GM23248 (cell line): ENCODE measurements at regions not wholly inside any gene's neighbourhood (a gene's known extent, or its start where the extent isn't known, plus 50 kb on each side); places are given as distances from the start of the nearest gene placed in this dataset.

Experiments
- DNase-seq: peaks from one replicate; pipeline ENCODE4 v3.0.0-alpha.2; 2015
- H2AFZ ChIP-seq: fragments of 200-600 bp; sonication (generic); 2 replicates; pipeline ENCODE4 v1.6.1; 2016; ENCODE audit warnings: antibody characterized with exemption
- H3F3A ChIP-seq: fragments of 200-600 bp; sonication (generic); 2 replicates; pipeline ENCODE4 v1.6.1; 2016; ENCODE audit warnings: mild to moderate bottlenecking, antibody characterized with exemption, mixed run types; ENCODE audit not compliant: insufficient read depth
- H3K27ac ChIP-seq: fragments of 200-600 bp; sonication (generic); 2 replicates; pipeline ENCODE4 v1.5.1; 2016; ENCODE audit warnings: mild to moderate bottlenecking
- H3K27me3 ChIP-seq: fragments of 200-600 bp; sonication (generic); replicated peaks from 2 replicates; pipeline ENCODE4 v1.6.1; 2016; ENCODE audit warnings: mild to moderate bottlenecking; ENCODE audit not compliant: insufficient read depth
- H3K36me3 ChIP-seq: fragments of 200-600 bp; sonication (generic); 2 replicates; pipeline ENCODE4 v1.6.1; 2016; ENCODE audit warnings: low read depth, mild to moderate bottlenecking
- H3K4me1 ChIP-seq: fragments of 200-600 bp; sonication (generic); 2 replicates; pipeline ENCODE4 v1.6.1; 2016; ENCODE audit warnings: mild to moderate bottlenecking; ENCODE audit not compliant: insufficient read depth
- H3K4me2 ChIP-seq: fragments of 200-600 bp; sonication (generic); one replicate; pipeline ENCODE4 v1.6.1; 2016; ENCODE audit warnings: mild to moderate bottlenecking; ENCODE audit not compliant: unreplicated experiment
- H3K4me3 ChIP-seq: fragments of 200-600 bp; sonication (generic); 2 replicates; pipeline ENCODE4 v1.5.1; 2016; ENCODE audit warnings: mild to moderate bottlenecking
- H3K79me2 ChIP-seq: fragments of 200-600 bp; sonication (generic); 2 replicates; pipeline ENCODE4 v1.6.1; 2016; ENCODE audit warnings: mild to moderate bottlenecking; ENCODE audit not compliant: insufficient read depth
- H3K9ac ChIP-seq: fragments of 200-600 bp; sonication (generic); 2 replicates; pipeline ENCODE4 v1.6.1; 2016; ENCODE audit warnings: mild to moderate bottlenecking
- H3K9me2 ChIP-seq: fragments of 200-600 bp; sonication (generic); 2 replicates; pipeline ENCODE4 v1.6.1; 2016; ENCODE audit warnings: mixed run types, mild to moderate bottlenecking, moderate library complexity; ENCODE audit not compliant: insufficient read depth
- H3K9me3 ChIP-seq: fragments of 200-600 bp; sonication (generic); one replicate; pipeline ENCODE4 v1.6.1; 2017; ENCODE audit warnings: low read depth
- H4K20me1 ChIP-seq: fragments of 200-600 bp; sonication (generic); 2 replicates; pipeline ENCODE4 v1.6.0; 2016; ENCODE audit not compliant: insufficient read depth
- EZH2 ChIP-seq: fragments of 200-600 bp; sonication (generic); IDR thresholded peaks from 2 replicates; pipeline ENCODE4 v1.6.1; 2018; ENCODE audit warnings: antibody characterized with exemption, mild to moderate bottlenecking; ENCODE audit not compliant: insufficient read depth, poor library complexity, severe bottlenecking
- EZH2phosphoT487 ChIP-seq: fragments of 200-600 bp; sonication (generic); IDR thresholded peaks from 2 replicates; pipeline ENCODE4 v1.6.1; 2018; ENCODE audit warnings: antibody characterized with exemption, moderate library complexity, mild to moderate bottlenecking, low read depth; ENCODE audit not compliant: insufficient read depth
- WGBS, 2 experiments: methylation state at CpG; one replicate each; pipeline ENCODE4 v1.1.6; 2015 to 2017; ENCODE audit warnings: low lambda C conversion rate in 2 of 2, low coverage in 1 of 2; ENCODE audit errors: missing lambda C conversion rate in 2 of 2; 5-methylcytosine and 5-hydroxymethylcytosine counted together
- in situ Hi-C: fragments of 300-500 bp; cut with MboI; formaldehyde crosslinking; loops from 2 replicates; pipeline ENCODE4 v1.15.0; 2020

DNA sequence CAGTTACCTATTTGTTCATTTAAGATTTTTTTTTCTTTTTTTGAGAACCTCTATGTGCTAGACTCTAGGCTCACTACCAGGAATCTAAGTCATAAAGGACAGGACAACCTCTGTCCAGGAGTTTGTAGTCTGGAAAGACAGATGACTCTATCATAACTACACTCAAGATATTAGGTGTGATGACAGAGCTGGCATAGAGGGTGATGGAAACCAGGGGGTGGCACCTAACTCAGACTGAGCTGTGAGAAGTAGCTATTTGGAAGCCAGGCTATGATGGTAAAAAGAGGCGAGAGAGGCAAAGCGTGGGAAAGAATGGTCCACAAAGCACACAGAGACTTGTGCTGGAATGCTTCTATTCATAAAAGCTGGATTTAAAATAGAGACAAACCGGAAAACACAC lies 372.3 kb downstream of the SEC14L1 start:
- Histone ChIP-seq H3K9me3 (no peaks in the 10 kb centered on the region), H3K9ac (no peak overlapping the region), H3K9me2 (peaks cover 7% of the 10 kb centered on the region; the same call in 1 of the 2 replicates), H3K36me3 (no peaks in the 10 kb centered on the region), H3K4me1 (no peaks in the 10 kb centered on the region), H3K4me2 (no peak overlapping the region), H4K20me1 (no peaks in the 10 kb centered on the region), H3K4me3 (no peak overlapping the region), H3K27ac (no peak overlapping the region), H3K79me2 (no peaks in the 10 kb centered on the region), H3F3A (peaks cover 11% of the 10 kb centered on the region; the same call in 1 of the 2 replicates), H2AFZ (no peak overlapping the region), H3K27me3 (no peaks in the 10 kb centered on the region)
- no peak for DNase-seq
- TF ChIP-seq EZH2phosphoT487 (no peak), EZH2 (no peak)
- 96 to 97% methylated on average over 3 of the region's 3 CpGs for WGBS, 2 experiments
- in situ Hi-C loops, result no loop called here

DNA sequence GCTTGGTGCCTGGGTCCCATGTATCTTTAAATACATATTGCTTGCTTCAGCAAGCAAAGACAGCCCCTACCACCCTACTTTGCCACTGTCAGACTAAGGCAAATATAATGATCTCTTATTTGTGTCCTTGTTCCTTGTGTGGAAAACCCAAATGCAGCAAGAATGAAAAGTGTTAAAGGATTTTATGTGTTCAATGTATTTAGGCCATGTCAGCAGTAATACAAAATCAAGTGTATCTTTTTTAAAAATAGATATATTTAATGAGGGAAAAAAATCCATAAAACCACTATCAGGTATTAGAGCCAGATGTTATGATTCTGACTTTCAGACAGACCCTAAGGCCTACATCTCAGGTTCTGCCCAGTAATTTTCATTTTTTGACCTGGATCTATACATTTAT lies 374.5 kb downstream of the SEC14L1 start:
- peaks cover 11% of the 10 kb centered on the region; the same call in 1 of the 2 replicates for H3F3A ChIP-seq
- H3K27me3 ChIP-seq, result no peaks in the 10 kb centered on the region
- H3K79me2 ChIP-seq, result no peaks in the 10 kb centered on the region
- H3K4me2 ChIP-seq, result no peak overlapping the region
- in situ Hi-C loops, result no loop called here
- H4K20me1 ChIP-seq, result no peaks in the 10 kb centered on the region
- H3K36me3 ChIP-seq, result no peaks in the 10 kb centered on the region
- H3K9me3 ChIP-seq, result no peaks in the 10 kb centered on the region
- DNase-seq, result no peak
- no peak overlapping the region for H3K9ac ChIP-seq
- no peak overlapping the region for H3K27ac ChIP-seq
- no peak for TF ChIP-seq EZH2
- TF ChIP-seq EZH2phosphoT487, result no peak
- no peak overlapping the region for H3K4me3 ChIP-seq
- H2AFZ ChIP-seq, result no peak overlapping the region
- no peaks in the 10 kb centered on the region for H3K9me2 ChIP-seq
- no peaks in the 10 kb centered on the region for H3K4me1 ChIP-seq

DNA sequence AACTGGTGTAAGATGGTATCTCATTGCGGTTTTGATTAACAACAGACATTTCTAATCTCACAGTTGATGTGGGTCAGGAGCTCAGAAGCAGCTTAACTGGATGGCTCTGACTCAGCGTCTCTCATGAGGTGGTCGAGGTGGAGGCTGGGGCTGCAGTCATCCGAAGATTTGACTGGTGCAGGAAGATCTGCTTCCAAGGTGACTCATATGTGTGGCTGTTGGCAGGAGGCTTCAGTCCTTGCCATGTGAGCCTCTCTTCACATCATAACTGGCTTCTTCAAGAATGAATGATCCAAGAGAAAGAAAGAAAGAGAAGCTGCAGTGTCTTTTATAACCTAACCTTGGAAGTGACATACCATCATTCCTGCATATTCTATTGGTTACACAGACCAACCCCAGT lies 376.1 kb downstream of the SEC14L1 start:
- Histone ChIP-seq H3K9ac (no peak overlapping the region), H3K36me3 (no peaks in the 10 kb centered on the region), H3K27ac (no peak overlapping the region), H3F3A (peaks cover 11% of the 10 kb centered on the region; the same call in 1 of the 2 replicates), H3K79me2 (no peaks in the 10 kb centered on the region), H3K4me2 (no peak overlapping the region), H3K27me3 (no peaks in the 10 kb centered on the region), H2AFZ (no peak overlapping the region), H3K9me2 (no peaks in the 10 kb centered on the region), H3K4me3 (no peak overlapping the region), H4K20me1 (no peaks in the 10 kb centered on the region), H3K9me3 (no peaks in the 10 kb centered on the region), H3K4me1 (no peaks in the 10 kb centered on the region)
- in situ Hi-C loops, result no loop called here
- 26 to 27% methylated on average over 4 of the region's 4 CpGs for WGBS, 2 experiments
- peak; percentile 72 for DNase-seq
- TF ChIP-seq EZH2 (no peak), EZH2phosphoT487 (no peak)

DNA sequence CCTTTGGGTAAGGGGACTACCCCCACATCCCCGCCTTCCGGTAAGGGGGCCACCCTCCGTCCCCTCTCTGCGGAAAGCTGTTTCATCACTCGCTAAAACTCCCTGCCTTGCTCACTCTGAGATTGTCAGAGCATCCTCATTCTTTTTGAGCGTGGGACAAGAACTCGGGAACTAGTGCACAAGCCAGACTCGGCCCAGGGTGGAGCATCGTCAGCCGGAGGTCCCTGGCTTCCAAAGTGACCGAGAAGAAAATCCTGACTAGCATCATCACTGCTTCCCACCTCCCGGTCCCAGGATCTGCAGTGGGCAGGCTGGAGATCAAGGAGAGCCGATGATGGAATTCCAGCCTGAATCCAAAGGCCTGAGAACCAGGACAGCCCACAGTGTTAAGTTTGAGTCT lies 380.3 kb downstream of the SEC14L1 start:
- in situ Hi-C loops, result no loop called here
- no peaks in the 10 kb centered on the region for H3K27me3 ChIP-seq
- DNase-seq, result no peak
- peaks cover 11% of the 10 kb centered on the region; the same call in 1 of the 2 replicates for H3F3A ChIP-seq
- H3K36me3 ChIP-seq, result no peaks in the 10 kb centered on the region
- no peak overlapping the region for H3K4me3 ChIP-seq
- H4K20me1 ChIP-seq, result no peaks in the 10 kb centered on the region
- WGBS, 2 experiments, result 90% methylated on average over 12 to 13 of the region's 13 CpGs
- H3K79me2 ChIP-seq, result no peaks in the 10 kb centered on the region
- no peak overlapping the region for H3K9ac ChIP-seq
- H3K4me2 ChIP-seq, result no peak overlapping the region
- TF ChIP-seq EZH2phosphoT487 (no peak), EZH2 (no peak)
- H3K9me3 ChIP-seq, result no peaks in the 10 kb centered on the region
- no peaks in the 10 kb centered on the region for H3K4me1 ChIP-seq
- H3K27ac ChIP-seq, result no peak overlapping the region
- H3K9me2 ChIP-seq, result no peaks in the 10 kb centered on the region
- no peak overlapping the region for H2AFZ ChIP-seq

DNA sequence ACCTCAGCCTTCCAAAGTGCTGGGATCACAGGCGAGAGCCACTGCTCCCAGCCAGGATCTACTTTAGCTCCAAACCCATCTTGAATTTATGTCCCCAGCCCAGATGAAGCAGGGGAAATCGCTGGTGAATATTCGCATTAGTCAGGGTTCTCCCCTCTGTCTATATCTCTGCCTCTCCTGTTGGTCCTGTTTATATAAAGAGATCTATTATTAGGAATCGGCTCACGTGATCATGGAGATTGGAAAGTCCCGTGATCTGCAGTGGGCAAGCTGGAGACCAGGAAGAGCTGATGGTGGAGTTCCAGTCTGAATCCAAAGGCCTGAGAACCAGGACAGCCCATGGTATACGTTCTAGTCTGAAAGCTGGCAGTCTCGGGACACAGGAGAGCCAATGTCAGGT lies 382.8 kb downstream of the SEC14L1 start:
- Histone ChIP-seq H3K79me2 (no peaks in the 10 kb centered on the region), H3K9me2 (no peaks in the 10 kb centered on the region), H3K4me3 (no peak overlapping the region), H3K27ac (no peak overlapping the region), H4K20me1 (no peaks in the 10 kb centered on the region), H3K36me3 (no peaks in the 10 kb centered on the region), H2AFZ (no peak overlapping the region), H3K9me3 (no peaks in the 10 kb centered on the region), H3K27me3 (no peaks in the 10 kb centered on the region; the same call in 1 of the 2 replicates), H3K9ac (no peak overlapping the region), H3K4me1 (no peaks in the 10 kb centered on the region), H3K4me2 (no peak overlapping the region), H3F3A (no peaks in the 10 kb centered on the region)
- in situ Hi-C loops, result no loop called here
- TF ChIP-seq EZH2 (no peak), EZH2phosphoT487 (no peak)
- DNase-seq, result no peak
- WGBS, 2 experiments, result 82 to 85% methylated on average over 8 of the region's 8 CpGs
